H4 (cell line): ENCODE measurements at regions not wholly inside any gene's neighbourhood (a gene's known extent, or its start where the extent isn't known, plus 50 kb on each side); places are given as distances from the start of the nearest gene placed in this dataset.

Source experiments
- DNase-seq: peaks from one replicate; pipeline ENCODE4 v3.0.0-alpha.2; 2015; ENCODE audit warnings: low spot score

DNA sequence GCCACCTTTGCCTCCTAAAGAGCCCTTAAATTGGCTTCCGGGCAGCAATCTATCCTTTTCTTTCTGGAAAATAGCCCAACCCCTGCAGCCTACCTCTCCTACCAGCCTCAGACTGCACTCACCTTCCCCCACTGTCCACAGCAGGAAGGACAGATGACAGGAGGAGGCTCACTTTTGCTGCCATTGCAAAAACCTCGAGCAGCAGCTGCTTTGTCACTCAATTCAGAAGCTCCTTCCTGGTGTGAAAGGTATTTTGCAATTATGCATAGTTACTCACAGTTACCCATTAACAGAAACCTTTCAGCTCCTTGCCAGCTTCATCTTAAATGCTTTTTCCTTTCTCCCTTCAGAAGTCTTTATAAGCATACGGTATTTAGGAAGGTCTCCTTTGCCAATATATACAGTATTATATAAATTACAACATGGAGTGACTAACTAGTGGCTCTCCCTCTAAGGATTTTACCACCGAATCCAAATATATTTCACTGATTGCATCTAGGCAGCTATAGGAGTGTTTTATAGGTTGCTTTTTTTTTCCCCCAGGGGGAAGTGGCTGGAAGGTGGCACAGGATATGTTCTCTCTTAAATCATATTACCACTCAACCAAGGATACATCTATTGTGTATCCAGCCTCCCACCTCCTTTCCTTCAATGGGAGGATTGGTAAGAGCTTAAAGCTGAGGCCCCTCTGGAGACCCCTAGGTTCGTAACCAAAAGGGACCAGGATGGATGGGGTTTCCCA lies 142.1 kb upstream of the IPO9 start:
- DNase-seq: no peak

GRCh38 chr1:201688514-201688913 lies 140.4 kb upstream of the IPO9 start:
- DNase-seq: no peak

GRCh38 chr1:201689647-201690046 lies 139.3 kb upstream of the IPO9 start:
- DNase-seq: no peak

DNA sequence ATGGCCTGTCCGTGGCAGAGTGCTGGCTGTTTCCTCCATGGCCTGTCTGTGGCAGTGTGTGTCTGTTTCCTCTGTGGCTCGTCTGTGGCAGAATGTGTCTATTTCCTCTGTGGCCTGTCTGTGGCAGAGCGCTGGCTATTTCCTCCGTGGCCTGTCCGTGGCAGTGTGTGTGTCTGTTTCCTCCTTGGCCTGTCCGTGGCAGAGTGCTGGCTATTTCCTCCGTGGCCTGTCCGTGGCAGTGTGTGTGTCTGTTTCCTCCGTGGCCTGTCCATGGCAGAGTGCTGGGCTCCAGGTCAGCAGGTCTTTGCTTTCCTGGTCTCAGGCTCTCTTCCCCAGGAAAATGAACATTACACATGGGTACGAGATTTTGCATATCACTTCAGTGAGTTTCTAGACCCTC lies 138.4 kb upstream of the IPO9 start:
- no peak for DNase-seq

DNA sequence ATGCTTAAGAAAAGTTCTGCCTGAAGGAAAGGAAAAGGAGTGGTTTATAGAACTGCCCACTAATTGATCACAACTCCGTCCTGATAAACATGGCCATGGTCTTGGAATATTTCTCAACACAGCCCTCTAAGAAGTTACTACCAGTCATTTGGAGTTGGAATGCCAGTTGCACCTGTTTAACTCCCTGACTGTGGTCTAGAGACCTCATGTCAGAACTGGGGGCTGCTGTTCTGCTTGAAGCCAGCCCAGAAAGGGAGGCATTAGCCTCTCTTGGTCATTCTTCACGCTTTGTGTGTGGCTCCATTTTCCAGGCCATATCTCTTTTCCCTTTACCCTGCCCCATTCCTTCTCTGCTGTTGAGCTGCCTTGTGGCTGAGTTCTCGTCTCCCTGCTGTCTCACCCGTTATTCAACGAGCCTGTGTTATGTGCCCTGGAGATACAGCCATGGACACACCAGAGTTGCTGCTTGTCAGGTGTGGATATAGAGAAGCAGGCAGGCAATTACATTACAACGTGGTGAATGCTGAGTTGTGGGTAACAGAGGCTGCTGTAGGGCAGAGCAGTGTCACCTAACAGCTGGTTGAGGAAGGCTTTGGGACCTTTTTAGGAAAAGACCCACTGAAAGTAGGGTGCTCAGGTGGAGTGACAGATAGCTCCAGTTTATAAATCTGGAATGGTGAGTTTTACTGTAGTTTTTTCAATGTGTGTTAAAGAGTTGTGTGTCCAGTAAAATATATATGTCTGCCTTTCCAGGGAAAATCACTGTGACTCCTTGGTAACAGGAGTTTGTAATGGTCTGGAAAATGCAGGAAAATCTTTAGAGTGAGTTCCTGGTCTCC lies 137.0 kb upstream of the IPO9 start:
- no peak for DNase-seq

DNA sequence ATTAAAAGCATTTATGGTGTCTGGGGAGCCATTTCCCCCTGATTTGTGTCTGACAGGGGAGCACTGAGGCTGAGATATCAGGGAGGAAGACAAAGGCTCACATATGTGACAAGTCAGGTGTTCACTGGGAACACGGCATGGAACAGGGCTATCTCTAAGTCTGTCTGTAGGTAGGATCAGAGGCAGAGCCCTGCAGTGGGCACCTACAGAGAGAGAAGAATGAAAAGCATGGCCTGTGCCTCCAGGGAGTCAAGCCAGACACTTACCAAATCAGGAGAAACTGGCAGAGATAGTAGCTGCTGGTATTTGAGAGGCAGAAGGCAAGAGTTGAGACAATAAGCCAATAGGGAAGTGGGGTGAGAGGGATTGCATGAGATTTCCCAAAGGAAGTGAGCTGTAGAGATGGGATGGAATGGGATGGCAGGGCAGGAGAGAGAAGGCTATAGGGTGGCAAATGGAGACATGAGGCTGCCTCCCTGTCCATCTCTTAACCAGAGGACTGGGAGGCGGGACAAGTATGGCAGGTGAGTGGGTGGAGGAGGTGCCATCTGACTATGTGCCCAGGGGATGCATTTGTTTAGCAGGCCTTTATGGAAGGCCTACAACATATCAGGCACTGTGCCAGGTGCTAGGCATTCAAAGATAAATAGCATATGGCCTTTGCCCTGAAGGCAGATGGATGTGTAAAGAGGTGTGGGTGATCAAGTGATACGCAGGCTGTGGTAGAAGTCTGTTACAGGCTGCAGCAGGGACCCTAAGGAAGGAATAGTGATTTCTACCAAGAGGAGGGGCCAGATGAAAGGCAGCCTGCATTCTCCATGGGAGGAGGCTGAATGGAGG lies 136.2 kb upstream of the IPO9 start:
- DNase-seq: no peak

GRCh38 chr1:201693890-201694607 lies 134.9 kb upstream of the IPO9 start:
- no peak for DNase-seq

GRCh38 chr1:201694608-201695335 lies 134.2 kb upstream of the IPO9 start:
- DNase-seq: no peak

GRCh38 chr1:201695607-201696006 lies 133.3 kb upstream of the IPO9 start:
- DNase-seq: no peak

DNA sequence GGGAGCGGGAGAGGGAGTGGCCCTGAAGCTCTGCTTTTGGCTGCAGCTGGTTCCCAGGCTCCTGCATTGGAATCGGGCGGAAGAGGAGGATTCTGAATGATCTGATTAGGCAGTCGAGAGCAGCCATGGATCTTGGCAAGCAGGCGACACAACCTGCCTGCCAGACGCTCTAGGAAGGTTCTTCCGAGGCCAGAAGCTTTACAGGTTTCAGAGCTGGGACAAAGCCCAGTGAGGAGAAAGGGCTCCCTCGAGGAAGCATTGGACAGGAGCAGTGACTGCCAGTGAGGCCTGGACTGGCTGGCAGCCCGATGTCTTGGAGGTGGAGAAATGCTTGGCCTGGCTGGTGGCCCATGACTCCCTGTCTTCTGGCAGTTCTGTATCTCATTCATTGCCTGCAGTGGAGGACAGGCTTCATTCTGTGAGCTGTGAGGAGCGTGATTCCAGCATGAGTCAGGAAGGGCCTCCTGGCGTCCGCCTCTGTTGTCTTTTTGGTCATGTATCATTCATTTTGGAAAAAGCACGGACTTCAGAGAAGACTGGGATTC lies 132.7 kb upstream of the IPO9 start:
- peak; percentile 51 for DNase-seq

DNA sequence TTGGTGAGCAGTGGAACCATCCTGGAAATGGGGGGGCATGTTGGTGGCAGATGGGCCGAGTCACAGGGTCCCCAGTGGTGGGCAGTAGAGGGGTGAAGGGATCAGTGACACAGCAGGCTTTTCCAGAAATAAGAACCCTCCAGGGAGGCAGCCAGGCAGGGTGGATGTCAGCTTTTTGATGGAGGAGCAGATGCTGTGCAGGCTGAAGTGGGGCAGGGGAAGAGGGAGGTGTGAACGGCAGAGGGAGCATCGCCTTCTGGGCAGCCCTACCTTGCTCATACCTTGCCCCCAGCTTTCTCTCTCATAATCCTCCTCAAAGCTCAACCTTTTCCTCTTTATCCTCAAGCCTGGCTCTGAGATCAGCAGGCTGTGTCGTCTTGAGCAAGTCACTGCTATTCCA lies 131.8 kb upstream of the IPO9 start:
- DNase-seq: no peak

DNA sequence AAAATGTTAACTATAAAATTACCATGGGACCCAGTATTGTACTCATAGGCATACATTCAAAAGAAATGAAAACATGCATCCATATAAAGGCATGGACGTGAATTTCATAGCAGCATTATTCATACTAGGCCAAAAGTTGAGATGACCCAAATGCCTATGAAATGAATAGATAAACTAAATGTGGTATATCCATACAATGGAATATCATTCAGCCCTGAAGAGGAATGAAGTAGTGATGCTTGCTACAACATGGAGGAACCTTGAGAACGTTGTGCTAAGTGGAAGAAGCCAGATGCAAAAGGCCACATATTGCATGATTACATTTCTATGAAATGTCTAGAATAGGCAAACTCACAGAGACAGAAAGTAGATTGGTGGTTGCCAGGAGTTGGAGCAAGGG lies 127.1 kb upstream of the IPO9 start:
- no peak for DNase-seq

- DNase-seq: peak; percentile 32
These were observed 126.0 kb upstream of the IPO9 start for GRCh38 chr1:201702936-201703335.

GRCh38 chr1:201703621-201704438 lies 125.1 kb upstream of the IPO9 start:
- peak; percentile 68 for DNase-seq

DNA sequence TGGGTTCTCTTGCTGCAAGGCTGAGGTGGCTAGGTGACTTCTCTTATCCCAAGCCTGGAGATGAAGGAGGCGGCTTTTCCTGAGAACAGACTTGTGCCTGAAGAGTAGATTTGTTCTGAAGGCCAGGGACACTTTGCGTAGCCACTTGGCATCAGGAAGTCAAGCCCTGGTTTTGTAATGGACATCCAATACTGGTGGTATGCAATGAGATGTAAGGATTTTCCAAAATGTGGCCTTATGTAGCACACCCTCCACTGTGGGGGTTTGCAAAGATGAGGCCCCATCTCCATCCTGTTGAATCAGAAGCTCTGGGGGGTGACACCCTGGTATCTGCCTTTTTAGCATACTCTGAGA lies 124.5 kb upstream of the IPO9 start:
- no peak for DNase-seq

DNA sequence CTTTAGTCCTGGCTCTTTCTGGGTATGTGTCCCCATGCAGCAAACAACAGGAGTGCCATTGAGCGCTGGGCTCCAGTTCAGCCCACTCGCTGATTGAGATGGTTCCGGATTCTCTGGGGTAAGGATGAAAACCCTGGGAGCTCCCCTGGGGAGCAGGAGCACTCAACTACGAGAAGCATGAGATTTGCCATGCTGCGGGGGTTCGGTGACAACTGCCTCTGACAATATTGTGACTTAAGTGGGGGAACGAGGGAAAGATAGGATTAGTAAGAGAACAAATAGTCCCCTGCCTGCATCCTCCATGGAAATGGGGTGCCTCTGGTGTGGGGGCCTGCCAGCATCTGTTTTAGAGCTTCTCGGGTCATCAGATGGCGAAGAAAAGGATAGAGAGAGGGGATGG lies 123.6 kb upstream of the IPO9 start:
- no peak for DNase-seq

GRCh38 chr1:201706109-201706508 lies 122.8 kb upstream of the IPO9 start:
- no peak for DNase-seq

DNA sequence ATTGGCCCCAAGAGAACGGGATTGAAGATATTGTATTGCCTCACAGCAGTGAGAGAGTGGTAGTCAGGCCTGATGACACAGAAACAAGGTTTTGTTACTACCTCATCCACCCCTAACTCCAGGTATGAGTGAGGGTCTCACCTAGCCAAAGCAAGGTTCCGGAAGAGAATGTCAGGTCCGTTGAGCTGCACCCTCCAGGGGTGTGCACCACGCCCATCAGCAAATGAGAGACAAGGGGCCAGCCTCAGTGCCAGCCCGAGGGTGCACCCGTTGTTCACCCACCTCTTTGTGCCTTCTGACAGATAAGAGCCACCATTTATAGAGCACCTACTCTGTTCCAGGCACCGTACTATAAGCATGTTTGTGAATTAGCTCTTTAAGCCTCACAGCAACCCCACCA lies 121.9 kb upstream of the IPO9 start:
- DNase-seq: no peak

- no peak for DNase-seq
These were observed 121.3 kb upstream of the IPO9 start for GRCh38 chr1:201707656-201708055.

- DNase-seq: peak; percentile 39
These were observed 120.9 kb upstream of the IPO9 start for GRCh38 chr1:201708085-201708512.
